Lung microvascular endothelial cell (primary cell): ENCODE measurements at regions not wholly inside any gene's neighbourhood (a gene's known extent, or its start where the extent isn't known, plus 50 kb on each side); places are given as distances from the start of the nearest gene placed in this dataset.

Experiments
- DNase-seq, 2 donors: peaks; one replicate each; pipeline versions ENCODE4 v3.0.0 to v3.0.0-alpha.2; 2010; ENCODE audit warnings: low read depth in 2 of 2

GRCh38 chr5:105751908-105752307 lies 1918.8 kb downstream of the EFNA5 start:
- no peak for DNase-seq

- no peak for DNase-seq
Observed at GRCh38 chr5:105745111-105745510, 1925.6 kb downstream of the EFNA5 start.

- no peak for DNase-seq
Observed at GRCh38 chr5:105740242-105740641, 1930.5 kb downstream of the EFNA5 start.

GRCh38 chr5:105739732-105740131 lies 1931.0 kb downstream of the EFNA5 start:
- DNase-seq: no peak

GRCh38 chr5:105735704-105736103 lies 1935.0 kb downstream of the EFNA5 start:
- no peak for DNase-seq

GRCh38 chr5:105730982-105731381 lies 1939.8 kb downstream of the EFNA5 start:
- no peak for DNase-seq

- no peak for DNase-seq
Observed at GRCh38 chr5:105726093-105726492, 1944.6 kb downstream of the EFNA5 start.

- DNase-seq: no peak
Observed at GRCh38 chr5:105708442-105708841, 1962.3 kb downstream of the EFNA5 start.

GRCh38 chr5:105702323-105702722 lies 1968.4 kb downstream of the EFNA5 start:
- no peak for DNase-seq

- no peak for DNase-seq
Observed at GRCh38 chr5:105696440-105696839, 1974.3 kb downstream of the EFNA5 start.

GRCh38 chr5:105695941-105696340 lies 1974.8 kb downstream of the EFNA5 start:
- no peak for DNase-seq

GRCh38 chr5:105689596-105689995 lies 1981.1 kb downstream of the EFNA5 start:
- DNase-seq: no peak

- DNase-seq: no peak
Observed at GRCh38 chr5:105688227-105688792, 1982.4 kb downstream of the EFNA5 start.

GRCh38 chr5:105687493-105687892 lies 1983.2 kb downstream of the EFNA5 start:
- DNase-seq: no peak

GRCh38 chr5:105685884-105686283 lies 1984.9 kb downstream of the EFNA5 start:
- DNase-seq: no peak

- no peak for DNase-seq
Observed at GRCh38 chr5:105684799-105685198, 1985.9 kb downstream of the EFNA5 start.

GRCh38 chr5:105680858-105681475 lies 1989.8 kb downstream of the EFNA5 start:
- DNase-seq: no peak

- no peak for DNase-seq
Observed at GRCh38 chr5:105677291-105677690, 1993.4 kb downstream of the EFNA5 start.

GRCh38 chr5:105670596-105670995 lies 2000.1 kb downstream of the EFNA5 start:
- no peak for DNase-seq

- DNase-seq: no peak
Observed at GRCh38 chr5:105663671-105664070, 2007.1 kb downstream of the EFNA5 start.

- no peak for DNase-seq
Observed at GRCh38 chr5:105659396-105659795, 2011.3 kb downstream of the EFNA5 start.

- no peak for DNase-seq
Observed at GRCh38 chr5:105640328-105640727, 2030.4 kb downstream of the EFNA5 start.

- no peak for DNase-seq
Observed at GRCh38 chr5:105639511-105639910, 2031.2 kb downstream of the EFNA5 start.

- no peak for DNase-seq
Observed at GRCh38 chr5:105639068-105639467, 2031.7 kb downstream of the EFNA5 start.
